ENCODE measurements at regions not wholly inside any gene's neighbourhood (a gene's known extent, or its start where the extent isn't known, plus 50 kb on each side); places are given as distances from the start of the nearest gene placed in this dataset.

GRCh38 chrX:37906357-37906756 is 59.0 kb upstream of the DYNLT3 start:
- TF ChIP-seq CTCF (IDR thresholded peaks at IDR 0.05) (no peak), POLR2A (IDR thresholded peaks at IDR 0.05) (no peak)

All from lower leg skin (tissue), 3 donors.